Trophoblast cell (in vitro differentiated cells and primary cell): ENCODE measurements at regions not wholly inside any gene's neighbourhood (a gene's known extent, or its start where the extent isn't known, plus 50 kb on each side); places are given as distances from the start of the nearest gene placed in this dataset.

ENCODE experiments used
- DNase-seq, 2 donors: peaks; one replicate each; pipeline ENCODE4 v3.0.0-alpha.2; 2016
- H2AFZ ChIP-seq: 2 replicates; pipeline ENCODE4 v1.6.1; 2013; ENCODE audit warnings: low read length, moderate library complexity, mild to moderate bottlenecking; ENCODE audit not compliant: insufficient read depth, poor library complexity
- H2AK5ac ChIP-seq: 2 replicates; pipeline ENCODE4 v1.6.1; 2013; ENCODE audit warnings: mild to moderate bottlenecking, low read length
- H2BK120ac ChIP-seq: 2 replicates; pipeline ENCODE4 v1.6.1; 2013; ENCODE audit warnings: low read length, mild to moderate bottlenecking, moderate library complexity; ENCODE audit not compliant: insufficient read depth, poor library complexity
- H2BK12ac ChIP-seq: 2 replicates; pipeline ENCODE4 v1.6.1; 2013; ENCODE audit warnings: mild to moderate bottlenecking, low read length, moderate library complexity
- H2BK5ac ChIP-seq: 2 replicates; pipeline ENCODE4 v1.6.1; 2013; ENCODE audit warnings: low read length, low read depth, moderate library complexity, mild to moderate bottlenecking; ENCODE audit not compliant: poor library complexity
- H3K14ac ChIP-seq: 2 replicates; pipeline ENCODE4 v1.6.1; 2013; ENCODE audit warnings: mild to moderate bottlenecking, low read length
- H3K18ac ChIP-seq: 2 replicates; pipeline ENCODE4 v1.6.1; 2013; ENCODE audit warnings: mild to moderate bottlenecking, low read length
- H3K23ac ChIP-seq: 2 replicates; pipeline ENCODE4 v1.6.1; 2013; ENCODE audit warnings: low read length
- H3K27ac ChIP-seq: 2 replicates; pipeline ENCODE4 v1.5.1; 2013; ENCODE audit warnings: low read depth, mild to moderate bottlenecking, inconsistent platforms, low read length, moderate library complexity
- H3K27me3 ChIP-seq: 2 replicates; pipeline ENCODE4 v1.6.1; 2013; ENCODE audit warnings: inconsistent platforms, mild to moderate bottlenecking, low read length, moderate library complexity; ENCODE audit not compliant: insufficient read depth
- H3K36me3 ChIP-seq, 2 experiments: 1 replicate in 1 of 2; 2 replicates in 1 of 2; pipeline ENCODE4 v1.6.1; 2013; ENCODE audit warnings: low read length in 2 of 2, mild to moderate bottlenecking in 2 of 2, moderate library complexity in 1 of 2; ENCODE audit not compliant: insufficient read depth in 2 of 2, control insufficient read depth in 1 of 2
- H3K4ac ChIP-seq: 2 replicates; pipeline ENCODE4 v1.6.1; 2013; ENCODE audit warnings: low read depth, mild to moderate bottlenecking, low read length, moderate library complexity
- H3K4me1 ChIP-seq, 2 experiments: 1 replicate in 1 of 2; 2 replicates in 1 of 2; pipeline ENCODE4 v1.6.1; 2013; ENCODE audit warnings: low read length in 2 of 2, mild to moderate bottlenecking in 2 of 2, moderate library complexity in 1 of 2; ENCODE audit not compliant: insufficient read depth in 2 of 2, control insufficient read depth in 1 of 2
- H3K4me2 ChIP-seq: 2 replicates; pipeline ENCODE4 v1.6.1; 2013; ENCODE audit warnings: inconsistent platforms, mild to moderate bottlenecking, low read length, moderate library complexity
- H3K4me3 ChIP-seq: 2 replicates; pipeline ENCODE4 v1.5.1; 2013; ENCODE audit warnings: mild to moderate bottlenecking, low read depth, low read length, inconsistent platforms
- H3K79me1 ChIP-seq: one replicate; pipeline ENCODE4 v1.6.1; 2013; ENCODE audit warnings: low read length
- H3K79me2 ChIP-seq: 2 replicates; pipeline ENCODE4 v1.6.1; 2013; ENCODE audit warnings: low read length, mild to moderate bottlenecking; ENCODE audit not compliant: control insufficient read depth, insufficient read depth, poor library complexity
- H3K9ac ChIP-seq: 2 replicates; pipeline ENCODE4 v1.6.1; 2013; ENCODE audit warnings: mild to moderate bottlenecking, low read length
- H3K9me3 ChIP-seq: 2 replicates; pipeline ENCODE4 v1.6.1; 2013; ENCODE audit warnings: low read depth, mild to moderate bottlenecking, control low read depth, inconsistent platforms, low read length; ENCODE audit not compliant: insufficient read depth
- H4K12ac ChIP-seq: 2 replicates; pipeline ENCODE4 v1.6.1; 2013; ENCODE audit warnings: low read depth, mild to moderate bottlenecking, low read length, moderate library complexity
- H4K8ac ChIP-seq: 2 replicates; pipeline ENCODE4 v1.6.1; 2013; ENCODE audit warnings: low read depth, mild to moderate bottlenecking, low read length, moderate library complexity
- H4K91ac ChIP-seq: one replicate; pipeline ENCODE4 v1.6.1; 2013; ENCODE audit warnings: low read depth, mild to moderate bottlenecking, low read length, moderate library complexity
- WGBS: extraction: QIAGEN DNeasy Blood & Tissue Kit; methylation state at CpG from one replicate; pipeline ENCODE4 v1.1.7; 2013; ENCODE audit warnings: missing lambda C conversion rate; ENCODE audit not compliant: insufficient read length, insufficient coverage; ENCODE audit errors: extremely low coverage; 5-methylcytosine and 5-hydroxymethylcytosine counted together

DNA sequence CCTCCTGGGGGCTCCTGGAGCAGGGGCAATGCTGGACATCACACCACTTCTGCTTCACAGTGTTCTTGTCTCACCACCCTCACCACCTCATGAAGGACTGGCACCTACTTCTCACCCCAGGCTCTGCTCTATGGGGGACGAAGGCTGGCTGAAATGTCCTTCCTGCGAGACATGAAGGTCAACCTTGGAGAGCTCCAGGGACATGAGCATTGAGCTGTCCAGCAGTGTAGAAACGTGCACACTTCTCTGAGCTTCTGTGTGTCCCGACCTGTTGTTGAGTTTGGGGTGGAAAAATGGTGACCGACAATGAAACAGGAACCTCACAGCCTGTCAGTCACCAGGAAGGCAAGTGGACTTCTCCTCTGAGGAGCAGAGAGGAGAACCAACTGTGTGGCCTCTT lies 68.6 kb upstream of the ADAMTS16 start:
- no peak overlapping the region for H2BK120ac ChIP-seq
- H3K14ac ChIP-seq = no peak overlapping the region
- H4K91ac ChIP-seq = no peak overlapping the region

DNA sequence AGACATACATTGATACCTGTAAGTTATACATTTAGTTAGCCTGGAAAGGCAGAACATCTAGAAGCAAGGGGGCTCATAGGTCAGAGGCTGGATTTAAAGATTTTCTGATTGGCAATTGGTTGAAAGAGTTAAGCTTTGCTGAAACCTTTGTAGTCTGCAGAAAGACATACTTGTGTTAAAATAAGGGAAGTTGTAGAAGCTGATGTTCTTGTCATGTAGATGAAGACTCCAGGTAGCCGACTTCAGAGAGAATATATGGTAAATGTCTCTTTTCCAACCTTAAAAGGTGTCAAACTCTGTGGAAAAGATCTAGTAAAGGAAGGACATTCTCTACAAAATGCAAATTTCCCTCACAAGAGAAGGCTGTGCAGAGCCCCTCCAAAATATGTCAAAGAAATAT lies 62.9 kb upstream of the ADAMTS16 start:
- no peaks in the 10 kb centered on the region for H3K9me3 ChIP-seq
- no peaks in the 10 kb centered on the region for H3K27me3 ChIP-seq
- H3K4me3 ChIP-seq = no peak overlapping the region
- DNase-seq = no peak
- no peak overlapping the region for H3K27ac ChIP-seq
- H2BK5ac ChIP-seq = no peak overlapping the region
- H4K8ac ChIP-seq = no peak overlapping the region
- H2AFZ ChIP-seq = no peak overlapping the region
- peaks cover 0 to 2% of the 10 kb centered on the region in 2 experiments for H3K4me1 ChIP-seq
- no peaks in the 10 kb centered on the region for H3K79me2 ChIP-seq
- no peak overlapping the region for H2BK120ac ChIP-seq
- no peak overlapping the region for H3K23ac ChIP-seq
- H4K12ac ChIP-seq = no peak overlapping the region
- H3K4me2 ChIP-seq = no peak overlapping the region
- WGBS = no CpG with 5 or more reads among the region's 1 CpG
- H3K14ac ChIP-seq = no peak overlapping the region
- no peaks in the 10 kb centered on the region for H3K79me1 ChIP-seq
- no peak overlapping the region for H3K9ac ChIP-seq
- H4K91ac ChIP-seq = no peak overlapping the region
- H2BK12ac ChIP-seq = no peak overlapping the region
- H3K36me3 ChIP-seq = no peaks in the 10 kb centered on the region
- no peak overlapping the region for H3K18ac ChIP-seq
- H2AK5ac ChIP-seq = no peak overlapping the region
- H3K4ac ChIP-seq = no peak overlapping the region

More for the DNA sequence above, 68.6 kb upstream of the ADAMTS16 start:
- Histone ChIP-seq H2BK5ac (no peak overlapping the region), H3K4ac (no peak overlapping the region), H3K27me3 (no peaks in the 10 kb centered on the region), H3K18ac (no peak overlapping the region), H3K79me1 (no peaks in the 10 kb centered on the region), H2AK5ac (no peak overlapping the region), H3K9me3 (no peaks in the 10 kb centered on the region), H4K8ac (no peak overlapping the region), H2AFZ (no peak overlapping the region), H3K36me3 (no peaks in the 10 kb centered on the region), H3K4me1 (no peaks in the 10 kb centered on the region), H3K27ac (no peak overlapping the region), H3K9ac (no peak overlapping the region), H3K4me3 (no peak overlapping the region), H4K12ac (no peak overlapping the region), H3K4me2 (no peak overlapping the region), H3K79me2 (no peaks in the 10 kb centered on the region), H2BK12ac (no peak overlapping the region), H3K23ac (no peak overlapping the region)
- DNase-seq = no peak
- WGBS = no CpG with 5 or more reads among the region's 5 CpGs

GRCh38 chr5:5078009-5078897 lies 61.9 kb upstream of the ADAMTS16 start:
- H2BK12ac ChIP-seq = no peak overlapping the region
- H3K79me2 ChIP-seq = no peaks in the 10 kb centered on the region
- H4K91ac ChIP-seq = no peak overlapping the region
- no peaks in the 10 kb centered on the region for H3K79me1 ChIP-seq
- no peak overlapping the region for H4K8ac ChIP-seq
- H3K23ac ChIP-seq = no peak overlapping the region
- no peak overlapping the region for H2AFZ ChIP-seq
- H2BK5ac ChIP-seq = no peak overlapping the region
- H3K4ac ChIP-seq = no peak overlapping the region
- no peak overlapping the region for H3K4me2 ChIP-seq
- H2AK5ac ChIP-seq = no peak overlapping the region
- H3K27me3 ChIP-seq = no peaks in the 10 kb centered on the region
- no peak overlapping the region for H3K14ac ChIP-seq
- no peak overlapping the region for H3K27ac ChIP-seq
- H3K9ac ChIP-seq = no peak overlapping the region
- no peak overlapping the region for H3K18ac ChIP-seq
- no peak for DNase-seq
- no peak overlapping the region for H3K4me3 ChIP-seq
- no peaks in the 10 kb centered on the region for H3K36me3 ChIP-seq
- no CpG with 5 or more reads among the region's 9 CpGs for WGBS
- no peaks in the 10 kb centered on the region for H3K9me3 ChIP-seq
- H3K4me1 ChIP-seq = peaks cover 0 to 2% of the 10 kb centered on the region in 2 experiments
- no peak overlapping the region for H4K12ac ChIP-seq
- no peak overlapping the region for H2BK120ac ChIP-seq

- no peaks in the 10 kb centered on the region for H3K79me1 ChIP-seq
- no peak overlapping the region for H4K12ac ChIP-seq
- H3K4ac ChIP-seq = no peak overlapping the region
- no peak overlapping the region for H2BK120ac ChIP-seq
- H2AFZ ChIP-seq = no peak overlapping the region
- no peak overlapping the region for H3K14ac ChIP-seq
- peaks cover 0 to 2% of the 10 kb centered on the region in 2 experiments for H3K4me1 ChIP-seq
- no peak overlapping the region for H3K18ac ChIP-seq
- no peaks in the 10 kb centered on the region for H3K36me3 ChIP-seq
- H2AK5ac ChIP-seq = no peak overlapping the region
- H2BK12ac ChIP-seq = no peak overlapping the region
- H3K27ac ChIP-seq = no peak overlapping the region
- no peaks in the 10 kb centered on the region for H3K27me3 ChIP-seq
- WGBS = no CpG with 5 or more reads among the region's 5 CpGs
- no peaks in the 10 kb centered on the region for H3K79me2 ChIP-seq
- no peak overlapping the region for H3K4me2 ChIP-seq
- H4K8ac ChIP-seq = no peak overlapping the region
- no peak for DNase-seq
- H3K9me3 ChIP-seq = no peaks in the 10 kb centered on the region
- no peak overlapping the region for H2BK5ac ChIP-seq
- no peak overlapping the region for H4K91ac ChIP-seq
- H3K9ac ChIP-seq = no peak overlapping the region
- no peak overlapping the region for H3K23ac ChIP-seq
- no peak overlapping the region for H3K4me3 ChIP-seq
These were observed 60.3 kb upstream of the ADAMTS16 start for GRCh38 chr5:5079876-5080275.
